ENCODE measurements at regions not wholly inside any gene's neighbourhood (a gene's known extent, or its start where the extent isn't known, plus 50 kb on each side); places are given as distances from the start of the nearest gene placed in this dataset.

DNA sequence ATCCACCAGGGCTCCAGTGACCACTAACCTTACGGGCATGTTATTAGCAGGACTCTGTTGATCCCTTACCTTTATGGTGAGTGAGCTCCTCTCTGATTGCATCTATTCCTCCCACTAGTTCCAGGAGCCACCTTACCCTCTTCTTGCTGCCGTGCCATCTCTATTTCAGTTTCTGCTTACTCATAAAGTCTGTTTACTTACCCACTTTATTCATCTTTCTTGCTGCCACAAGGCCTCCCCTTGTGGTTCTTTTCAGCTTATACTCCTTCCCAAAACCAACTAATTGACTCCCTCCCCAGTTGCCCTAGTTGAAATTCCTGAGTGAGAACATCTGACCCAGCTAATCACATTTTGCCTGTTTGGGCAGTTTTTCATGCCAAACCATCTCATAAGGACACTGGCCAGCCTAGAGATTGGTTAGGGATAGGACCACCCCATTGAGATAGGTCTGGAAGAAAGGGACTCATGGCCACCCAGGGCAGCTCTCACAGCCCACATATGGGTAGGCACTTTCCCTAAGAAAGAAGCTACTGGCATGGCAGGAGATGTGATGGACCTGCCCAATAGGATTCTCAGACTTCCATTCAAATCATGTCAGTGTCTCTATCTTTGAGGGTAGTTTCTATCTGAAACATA is 412.7 kb downstream of the EFNA5 start:
- WGBS, 2 donors = 65 to 92% methylated on average over 2 of the region's 2 CpGs
- no peak overlapping the region for H3K27ac ChIP-seq (ENCODE audit: low read depth in 1 of 2, low read length in 2 of 2)
- H3K27me3 ChIP-seq (ENCODE audit: control insufficient read depth in 1 of 2, insufficient read depth in 2 of 2, low read length in 1 of 2) = no peaks in the 10 kb centered on the region
- ATAC-seq (ENCODE audit: low FRiP score) = no peak
- no peak for DNase-seq
- H3K4me1 ChIP-seq (ENCODE audit: control insufficient read depth in 1 of 2, insufficient read depth in 2 of 2, low read length in 2 of 2) = peaks cover 0 to 7% of the 10 kb centered on the region in 2 donors
- no peaks in the 10 kb centered on the region for H3K36me3 ChIP-seq (ENCODE audit: control insufficient read depth in 1 of 2, insufficient read depth in 2 of 2, low read length in 1 of 2)
- no peak overlapping the region for H3K4me3 ChIP-seq (ENCODE audit: low read length in 2 of 2)
- intact Hi-C loops (cut with DNase I) = loop anchor here (10.0 kb wide), 2 partner anchors 307 to 317 kb away; no protein-coding TSS in a partner anchor
- H3K9me3 ChIP-seq (ENCODE audit: control insufficient read depth, low read length) = no peaks in the 10 kb centered on the region

DNA sequence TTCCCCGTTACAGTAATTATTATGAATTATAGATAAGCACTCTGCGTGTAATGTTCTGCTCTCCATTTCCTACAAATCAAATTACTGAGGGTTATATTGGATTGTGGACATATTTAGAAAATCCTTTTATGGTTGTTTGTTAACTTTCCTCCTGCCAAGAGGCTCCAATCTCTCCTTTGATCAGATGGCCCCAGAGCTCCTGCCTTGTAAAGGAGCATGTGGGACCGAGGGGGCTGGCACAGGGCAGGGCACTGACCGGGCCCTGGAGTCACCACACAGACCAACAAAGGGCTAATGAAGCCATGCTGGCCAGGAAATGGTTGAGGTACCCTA is 415.9 kb downstream of the EFNA5 start:
- Histone ChIP-seq H3K27me3 (ENCODE audit: control insufficient read depth in 1 of 2, insufficient read depth in 2 of 2, low read length in 1 of 2) (no peaks in the 10 kb centered on the region), H3K27ac (ENCODE audit: low read depth in 1 of 2, low read length in 2 of 2) (peak overlapping the region; percentile 21 to 33), H3K4me3 (ENCODE audit: low read length in 2 of 2) (no peak overlapping the region), H3K36me3 (ENCODE audit: control insufficient read depth in 1 of 2, insufficient read depth in 2 of 2, low read length in 1 of 2) (no peaks in the 10 kb centered on the region), H3K9me3 (ENCODE audit: control insufficient read depth, low read length) (no peaks in the 10 kb centered on the region), H3K4me1 (ENCODE audit: control insufficient read depth in 1 of 2, insufficient read depth in 2 of 2, low read length in 2 of 2) (peaks cover 5 to 7% of the 10 kb centered on the region in 2 donors)
- intact Hi-C loops (cut with DNase I) = loop anchor here (5.0 to 10.0 kb wide), 3 partner anchors 310 to 417 kb away; partner anchors contain the start of gene EFNA5 (in 1 of the 2)
- peak; percentile 31 for ATAC-seq (ENCODE audit: low FRiP score)
- 70 to 82% methylated on average over 4 of the region's 4 CpGs for WGBS, 2 donors
- no peak for DNase-seq

DNA sequence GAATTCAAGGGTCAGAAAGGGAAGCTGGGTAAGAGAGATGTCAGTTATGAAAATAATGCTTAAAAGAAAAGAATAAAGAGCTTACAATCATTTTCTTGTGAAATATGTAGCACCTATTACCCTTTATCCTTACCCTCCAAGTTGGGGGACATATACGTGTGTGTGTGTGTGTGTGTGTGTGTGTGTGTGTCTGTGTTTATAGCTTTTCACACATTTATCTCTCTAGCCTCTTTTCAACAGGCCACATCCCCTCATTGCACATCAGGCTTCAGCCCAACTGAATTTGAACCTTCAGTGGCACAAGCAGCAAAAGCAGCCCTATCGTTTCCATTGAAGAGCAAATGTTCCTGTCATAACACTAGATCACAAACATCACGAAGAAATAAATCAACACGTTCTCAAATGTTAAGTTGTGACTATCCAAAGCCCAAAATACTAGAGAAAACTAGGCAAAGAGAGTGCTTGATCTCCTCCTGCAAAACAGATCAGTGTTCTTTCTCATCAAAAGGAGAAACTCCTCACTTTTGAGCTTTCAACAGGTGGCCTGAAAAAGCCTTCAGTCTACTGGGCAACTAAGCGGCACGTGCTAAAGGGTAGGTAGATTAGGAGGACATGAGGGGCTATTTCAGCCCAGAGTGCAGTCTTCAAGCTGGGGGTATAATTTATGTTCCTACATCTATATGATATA is 416.4 kb downstream of the EFNA5 start:
- Histone ChIP-seq H3K27ac (ENCODE audit: low read depth in 1 of 2, low read length in 2 of 2) (peak overlapping the region; percentile 21 to 63), H3K27me3 (ENCODE audit: control insufficient read depth in 1 of 2, insufficient read depth in 2 of 2, low read length in 1 of 2) (no peaks in the 10 kb centered on the region), H3K4me3 (ENCODE audit: low read length in 2 of 2) (no peak overlapping the region), H3K4me1 (ENCODE audit: control insufficient read depth in 1 of 2, insufficient read depth in 2 of 2, low read length in 2 of 2) (peaks cover 5 to 7% of the 10 kb centered on the region in 2 donors), H3K36me3 (ENCODE audit: control insufficient read depth in 1 of 2, insufficient read depth in 2 of 2, low read length in 1 of 2) (no peaks in the 10 kb centered on the region), H3K9me3 (ENCODE audit: control insufficient read depth, low read length) (no peaks in the 10 kb centered on the region)
- no peak for DNase-seq
- intact Hi-C loops (cut with DNase I) = loop anchor here (5.0 to 10.0 kb wide), 3 partner anchors 310 to 418 kb away; partner anchors contain the start of gene EFNA5 (in 1 of the 2)
- 19 to 28% methylated on average over 6 of the region's 6 CpGs for WGBS, 2 donors
- no peak for ATAC-seq (ENCODE audit: low FRiP score)

DNA sequence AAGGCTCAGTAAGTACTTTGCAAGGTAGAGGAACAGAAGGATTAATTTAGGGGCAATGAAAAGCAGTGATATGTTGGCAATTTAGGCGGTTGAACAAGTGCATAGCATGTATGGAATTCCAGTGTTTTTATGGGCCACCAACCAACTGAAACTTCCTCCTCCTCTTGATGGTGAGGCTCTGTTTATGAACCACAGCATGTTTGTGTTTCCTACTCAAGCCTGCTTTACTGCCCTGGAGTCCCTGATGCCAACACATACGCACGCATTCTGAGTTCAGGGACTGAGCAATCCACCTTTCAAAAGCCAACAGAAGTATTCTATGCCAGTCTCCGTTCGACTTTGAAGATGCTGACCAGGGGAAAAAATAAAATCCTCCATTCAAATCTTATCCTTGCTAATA is 417.5 kb downstream of the EFNA5 start:
- H3K4me3 ChIP-seq (ENCODE audit: low read length in 2 of 2) = no peak overlapping the region
- H3K4me1 ChIP-seq (ENCODE audit: control insufficient read depth in 1 of 2, insufficient read depth in 2 of 2, low read length in 2 of 2) = peaks cover 5 to 7% of the 10 kb centered on the region in 2 donors
- WGBS, 2 donors = 2 to 7% methylated on average over 5 of the region's 5 CpGs
- no peak for ATAC-seq (ENCODE audit: low FRiP score)
- intact Hi-C loops (cut with DNase I) = loop anchor here (5.0 to 10.0 kb wide), 3 partner anchors 312 to 419 kb away; partner anchors contain the start of gene EFNA5 (in 1 of the 2)
- no peaks in the 10 kb centered on the region for H3K36me3 ChIP-seq (ENCODE audit: control insufficient read depth in 1 of 2, insufficient read depth in 2 of 2, low read length in 1 of 2)
- H3K9me3 ChIP-seq (ENCODE audit: control insufficient read depth, low read length) = no peaks in the 10 kb centered on the region
- no peaks in the 10 kb centered on the region for H3K27me3 ChIP-seq (ENCODE audit: control insufficient read depth in 1 of 2, insufficient read depth in 2 of 2, low read length in 1 of 2)
- DNase-seq = no peak
- H3K27ac ChIP-seq (ENCODE audit: low read depth in 1 of 2, low read length in 2 of 2) = peak overlapping the region in 1 of 2 donors; percentile 64

DNA sequence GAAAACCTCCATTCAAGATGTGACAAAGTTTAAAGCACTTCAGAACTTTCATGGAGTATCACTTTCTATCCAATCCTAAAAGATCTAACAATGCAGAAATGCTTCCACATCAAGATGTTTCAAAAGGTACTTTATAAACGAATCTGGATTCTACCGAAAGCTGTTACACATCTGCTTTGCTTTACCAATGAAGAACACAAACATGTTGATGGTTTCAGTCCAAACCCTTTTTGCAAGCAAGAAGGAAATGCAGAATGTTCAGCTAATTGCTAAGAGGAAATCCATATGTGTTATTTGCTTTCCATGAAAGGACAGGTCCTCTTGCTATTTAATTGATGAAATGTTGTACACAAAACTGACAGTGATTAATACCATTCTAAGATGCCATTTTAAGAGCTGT is 419.6 kb downstream of the EFNA5 start:
- Histone ChIP-seq H3K4me3 (ENCODE audit: low read length in 2 of 2) (no peak overlapping the region), H3K36me3 (ENCODE audit: control insufficient read depth in 1 of 2, insufficient read depth in 2 of 2, low read length in 1 of 2) (no peaks in the 10 kb centered on the region), H3K27me3 (ENCODE audit: control insufficient read depth in 1 of 2, insufficient read depth in 2 of 2, low read length in 1 of 2) (no peaks in the 10 kb centered on the region), H3K9me3 (ENCODE audit: control insufficient read depth, low read length) (no peaks in the 10 kb centered on the region), H3K4me1 (ENCODE audit: control insufficient read depth in 1 of 2, insufficient read depth in 2 of 2, low read length in 2 of 2) (peaks cover 5 to 7% of the 10 kb centered on the region in 2 donors), H3K27ac (ENCODE audit: low read depth in 1 of 2, low read length in 2 of 2) (no peak overlapping the region)
- 83 to 89% methylated on average over 2 of the region's 2 CpGs for WGBS, 2 donors
- ATAC-seq (ENCODE audit: low FRiP score) = no peak
- intact Hi-C loops (cut with DNase I) = loop anchor here (5.0 to 10.0 kb wide), 3 partner anchors 314 to 421 kb away; partner anchors contain the start of gene EFNA5 (in 1 of the 2)
- DNase-seq = no peak

DNA sequence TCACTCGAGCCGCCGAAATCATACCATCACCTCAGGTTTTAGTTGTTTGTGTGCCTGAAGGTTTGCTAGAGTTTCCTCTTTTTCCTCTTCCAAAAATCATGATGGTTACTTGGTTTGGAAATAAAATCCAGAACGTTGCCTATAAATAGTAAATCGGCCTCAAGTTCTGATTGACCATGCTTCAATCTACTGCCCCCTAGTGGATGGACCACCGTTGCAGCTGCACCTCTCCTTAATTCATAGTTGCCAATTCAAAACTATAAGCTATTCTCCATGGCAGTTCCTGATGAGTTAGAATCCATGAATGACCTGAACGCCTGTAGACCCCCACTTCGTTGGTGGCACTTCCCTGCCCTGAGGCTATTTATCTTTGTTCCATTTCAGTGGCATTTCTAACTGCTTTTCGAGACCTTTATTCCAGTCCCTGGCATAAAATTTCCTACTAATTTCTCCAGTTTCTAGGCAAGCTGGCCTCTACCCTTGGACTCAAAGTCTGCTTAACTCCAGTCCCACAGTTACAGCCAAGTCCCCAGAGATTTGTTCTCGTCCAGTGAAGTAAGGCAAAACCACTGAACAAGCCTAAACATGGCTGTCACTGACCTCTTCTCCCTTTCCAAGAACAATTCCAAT is 422.6 kb downstream of the EFNA5 start:
- Histone ChIP-seq H3K27me3 (ENCODE audit: control insufficient read depth in 1 of 2, insufficient read depth in 2 of 2, low read length in 1 of 2) (no peaks in the 10 kb centered on the region), H3K4me3 (ENCODE audit: low read length in 2 of 2) (no peak overlapping the region), H3K9me3 (ENCODE audit: control insufficient read depth, low read length) (no peaks in the 10 kb centered on the region), H3K36me3 (ENCODE audit: control insufficient read depth in 1 of 2, insufficient read depth in 2 of 2, low read length in 1 of 2) (no peaks in the 10 kb centered on the region), H3K27ac (ENCODE audit: low read depth in 1 of 2, low read length in 2 of 2) (no peak overlapping the region), H3K4me1 (ENCODE audit: control insufficient read depth in 1 of 2, insufficient read depth in 2 of 2, low read length in 2 of 2) (peaks cover 1 to 5% of the 10 kb centered on the region in 2 donors)
- ATAC-seq (ENCODE audit: low FRiP score) (peak; percentile 70), DNase-seq (peak in 1 of 2 donors; percentile 55)
- WGBS, 2 donors = 44 to 45% methylated on average over 10 of the region's 10 CpGs
- intact Hi-C loops (cut with DNase I) = no loop called here

DNA sequence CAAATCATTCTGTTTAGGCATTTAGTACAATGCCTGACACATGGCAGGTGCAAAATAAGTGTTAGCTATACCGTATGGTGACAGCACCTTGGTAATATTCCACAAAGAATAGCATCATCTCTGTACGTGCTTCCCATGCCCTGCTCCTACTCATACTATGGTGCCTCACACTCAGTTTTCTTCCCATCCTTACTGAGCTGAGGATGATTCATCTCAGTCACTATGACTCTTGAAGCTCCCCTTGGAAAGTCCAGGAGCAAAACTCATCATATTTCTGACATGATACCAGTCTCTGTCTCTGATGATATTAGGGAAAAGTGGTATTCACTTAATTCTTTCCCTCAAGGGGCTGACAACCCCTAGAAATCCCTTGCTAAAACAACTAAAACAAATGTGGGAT is 423.3 kb downstream of the EFNA5 start:
- peaks cover 0 to under 1% of the 10 kb centered on the region in 2 donors for H3K4me1 ChIP-seq (ENCODE audit: control insufficient read depth in 1 of 2, insufficient read depth in 2 of 2, low read length in 2 of 2)
- DNase-seq (no peak), ATAC-seq (ENCODE audit: low FRiP score) (no peak)
- H3K36me3 ChIP-seq (ENCODE audit: control insufficient read depth in 1 of 2, insufficient read depth in 2 of 2, low read length in 1 of 2) = no peaks in the 10 kb centered on the region
- H3K9me3 ChIP-seq (ENCODE audit: control insufficient read depth, low read length) = no peaks in the 10 kb centered on the region
- WGBS, 2 donors = 92 to 93% methylated on average over 2 of the region's 2 CpGs
- no peak overlapping the region for H3K27ac ChIP-seq (ENCODE audit: low read depth in 1 of 2, low read length in 2 of 2)
- intact Hi-C loops (cut with DNase I) = no loop called here
- H3K27me3 ChIP-seq (ENCODE audit: control insufficient read depth in 1 of 2, insufficient read depth in 2 of 2, low read length in 1 of 2) = no peaks in the 10 kb centered on the region
- no peak overlapping the region for H3K4me3 ChIP-seq (ENCODE audit: low read length in 2 of 2)

DNA sequence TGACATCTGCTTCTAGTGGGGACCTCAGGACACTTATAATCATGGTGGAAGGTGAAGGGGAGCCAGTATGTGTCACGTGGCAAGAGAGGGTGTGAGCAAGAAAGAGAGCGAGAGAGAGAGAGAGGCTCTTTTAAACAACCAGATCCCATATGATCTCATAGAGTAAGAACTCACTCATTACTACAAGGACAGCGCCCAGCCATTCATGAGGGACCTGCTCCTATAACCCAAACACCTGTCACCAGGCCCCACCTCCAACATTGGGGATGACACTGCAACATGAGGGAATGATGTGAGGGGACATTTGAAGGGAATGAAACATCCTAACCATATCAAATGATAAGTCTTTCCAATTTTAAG is 427.5 kb downstream of the EFNA5 start:
- 93 to 99% methylated on average over 3 of the region's 3 CpGs for WGBS, 2 donors
- intact Hi-C loops (cut with DNase I) = no loop called here
- ATAC-seq (ENCODE audit: low FRiP score) (no peak), DNase-seq (no peak)
- Histone ChIP-seq H3K4me3 (ENCODE audit: low read length in 2 of 2) (no peak overlapping the region), H3K27ac (ENCODE audit: low read depth in 1 of 2, low read length in 2 of 2) (no peak overlapping the region), H3K4me1 (ENCODE audit: control insufficient read depth in 1 of 2, insufficient read depth in 2 of 2, low read length in 2 of 2) (no peaks in the 10 kb centered on the region), H3K9me3 (ENCODE audit: control insufficient read depth, low read length) (no peaks in the 10 kb centered on the region), H3K36me3 (ENCODE audit: control insufficient read depth in 1 of 2, insufficient read depth in 2 of 2, low read length in 1 of 2) (no peaks in the 10 kb centered on the region), H3K27me3 (ENCODE audit: control insufficient read depth in 1 of 2, insufficient read depth in 2 of 2, low read length in 1 of 2) (no peaks in the 10 kb centered on the region)

Data from aorta (tissue), 5 donors.